ENCODE measurements at regions not wholly inside any gene's neighbourhood (a gene's known extent, or its start where the extent isn't known, plus 50 kb on each side); places are given as distances from the start of the nearest gene placed in this dataset.

- TF ChIP-seq RCOR1 (IDR thresholded peaks at IDR 0.05; ENCODE audit: insufficient replicate concordance, low read length) = no peak
- TF ChIP-seq MAZ (IDR thresholded peaks at IDR 0.05; ENCODE audit: borderline replicate concordance, low read depth, low read length) = no peak
- no peak for TF ChIP-seq CHD1 (IDR thresholded peaks at IDR 0.05; ENCODE audit: low read depth, low read length)
These were observed 60.0 kb downstream of the BBS10 start (continued) for GRCh38 chr12:76288218-76288617.

GRCh38 chr12:76284816-76285750, 63.1 kb downstream of the BBS10 start:
- ChIA-PET POLR2A (ENCODE audit: unreplicated experiment) (interaction anchor here (0.5 kb wide), 1 partner anchor 286 kb away, joined by 5 read pairs; no protein-coding TSS in a partner anchor), CTCF (interaction anchor here (0.6 to 0.7 kb wide), 3 partner anchors 8 to 252 kb away, joined by 3 to 6 read pairs (median 3); no protein-coding TSS in a partner anchor)
- Histone ChIP-seq H3K4me3 (ENCODE audit: insufficient read depth, low read depth, low read length) (no peak overlapping the region), H3K9me1 (ENCODE audit: insufficient read depth, low read length) (peaks cover 5% of the 10 kb centered on the region), H2AK9ac (replicated peaks; ENCODE audit: low read depth, low read length, poor library complexity) (peak overlapping the region; percentile 57), H3K27ac (ENCODE audit: insufficient read depth, low read length) (peak overlapping the region; percentile 84; the same call in 1 of the 2 replicates), H3K9ac (ENCODE audit: low read depth, low read length) (no peak overlapping the region), H2BK15ac (ENCODE audit: low read depth, low read length) (peak overlapping the region; percentile 66; the same call in 2 of the 3 replicates), H3K9me3 (ENCODE audit: control insufficient read depth, insufficient read depth, low read length) (no peaks in the 10 kb centered on the region), H4K91ac (ENCODE audit: insufficient read depth, low read depth, low read length) (peak overlapping the region; percentile 58; the same call in 1 of the 2 replicates), H4K8ac (ENCODE audit: low read depth in 2 of 2, low read length in 2 of 2) (peak overlapping the region in 1 of 2 experiments; percentile 55; a peak in 2 of 4 replicates), H3K36me3 (ENCODE audit: control insufficient read depth, insufficient read depth, low read length) (no peaks in the 10 kb centered on the region), H3K4ac (ENCODE audit: low read depth, low read length) (peak overlapping the region; percentile 75), H2BK5ac (ENCODE audit: low read depth, low read length, poor library complexity, severe bottlenecking) (peak overlapping the region; percentile 45), H2AK5ac (ENCODE audit: low read depth, low read length) (peak overlapping the region; percentile 77; the same call in 1 of the 2 replicates), H3K4me2 (ENCODE audit: low read depth, low read length) (peak overlapping the region; percentile 62), H2BK120ac (ENCODE audit: low read depth, low read length) (peak overlapping the region; percentile 87), H3K27me3 (ENCODE audit: control insufficient read depth, insufficient read depth, low read length) (no peaks in the 10 kb centered on the region), H3K4me1 (ENCODE audit: control insufficient read depth, insufficient read depth, low read length) (peaks cover 12% of the 10 kb centered on the region), H3K79me1 (ENCODE audit: low read depth in 1 of 2, low read length in 2 of 2) (peaks cover 0 to 13% of the 10 kb centered on the region in 2 experiments; a peak in 2 of 4 replicates), H3K18ac (ENCODE audit: low read depth, low read length) (peak overlapping the region; percentile 73), H4K20me1 (ENCODE audit: insufficient read depth, low read length) (no peaks in the 10 kb centered on the region), H3K56ac (ENCODE audit: extremely low read depth, insufficient read depth, low read length) (peak overlapping the region; percentile 13; the same call in 1 of the 2 replicates), H2AFZ (replicated peaks; ENCODE audit: low read length, poor library complexity) (peak overlapping the region; percentile 15), H2BK20ac (ENCODE audit: low read depth, low read length) (peak overlapping the region; percentile 76), H4K5ac (ENCODE audit: low read depth, low read length) (peak overlapping the region; percentile 36; the same call in 1 of the 2 replicates), H3K14ac (replicated peaks; ENCODE audit: low read depth, low read length) (peak overlapping the region; percentile 83; the same call in 1 of the 2 replicates), H3K23ac (ENCODE audit: low read depth, low read length) (no peak overlapping the region; the same call in 1 of the 2 replicates)
- 88% methylated on average over 3 of the region's 5 CpGs; no CpG with 5 or more reads in 1 of the 2 experiments for WGBS, 2 experiments (ENCODE audit: extremely low coverage in 2 of 2, insufficient read length in 1 of 2)
- in situ Hi-C loops (cut with MboI; ENCODE audit: low sequenced_read_pairs) = no loop called here
- dilution Hi-C loops (cut with HindIII; ENCODE audit: low sequenced_read_pairs, unreplicated experiment) = no loop called here
- DNase-seq = peak; percentile 73
- no TSS peak for BruUV-seq (replicated peaks)
- intact Hi-C loops (cut with micrococcal nuclease) = loop anchor here (1.0 kb wide), 1 partner anchor 11 kb away; no protein-coding TSS in a partner anchor
- ATAC-seq (ENCODE audit: low read depth) = peak; percentile 94
- TF ChIP-seq CHD1 (IDR thresholded peaks at IDR 0.05; ENCODE audit: low read depth, low read length) = no peak
- peak; percentile 46 for TF ChIP-seq MAFK (IDR thresholded peaks at IDR 0.05; ENCODE audit: low read depth, low read length)
- TF ChIP-seq POLR2A (IDR thresholded peaks at IDR 0.05; ENCODE audit: low read depth, low read length) = no peak
- TF ChIP-seq FOS (IDR thresholded peaks at IDR 0.05; ENCODE audit: low read depth, low read length) = no peak
- TF ChIP-seq NFE2L2 (IDR thresholded peaks at IDR 0.05; ENCODE audit: low read depth, low read length) = no peak
- no peak for TF ChIP-seq MAZ (IDR thresholded peaks at IDR 0.05; ENCODE audit: borderline replicate concordance, low read depth, low read length)
